ENCODE measurements at regions not wholly inside any gene's neighbourhood (a gene's known extent, or its start where the extent isn't known, plus 50 kb on each side); places are given as distances from the start of the nearest gene placed in this dataset.

- TF ChIP-seq, protein P1, sequence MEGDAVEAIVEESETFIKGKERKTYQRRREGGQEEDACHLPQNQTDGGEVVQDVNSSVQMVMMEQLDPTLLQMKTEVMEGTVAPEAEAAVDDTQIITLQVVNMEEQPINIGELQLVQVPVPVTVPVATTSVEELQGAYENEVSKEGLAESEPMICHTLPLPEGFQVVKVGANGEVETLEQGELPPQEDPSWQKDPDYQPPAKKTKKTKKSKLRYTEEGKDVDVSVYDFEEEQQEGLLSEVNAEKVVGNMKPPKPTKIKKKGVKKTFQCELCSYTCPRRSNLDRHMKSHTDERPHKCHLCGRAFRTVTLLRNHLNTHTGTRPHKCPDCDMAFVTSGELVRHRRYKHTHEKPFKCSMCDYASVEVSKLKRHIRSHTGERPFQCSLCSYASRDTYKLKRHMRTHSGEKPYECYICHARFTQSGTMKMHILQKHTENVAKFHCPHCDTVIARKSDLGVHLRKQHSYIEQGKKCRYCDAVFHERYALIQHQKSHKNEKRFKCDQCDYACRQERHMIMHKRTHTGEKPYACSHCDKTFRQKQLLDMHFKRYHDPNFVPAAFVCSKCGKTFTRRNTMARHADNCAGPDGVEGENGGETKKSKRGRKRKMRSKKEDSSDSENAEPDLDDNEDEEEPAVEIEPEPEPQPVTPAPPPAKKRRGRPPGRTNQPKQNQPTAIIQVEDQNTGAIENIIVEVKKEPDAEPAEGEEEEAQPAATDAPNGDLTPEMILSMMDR (IDR thresholded peaks at IDR 0.05), result no peak
- Histone ChIP-seq H3K9me3 (no peaks in the 10 kb centered on the region), H3K27ac (no peak overlapping the region), H3K27me3 (no peaks in the 10 kb centered on the region), H3K4me3 (no peak overlapping the region), H3K4me1 (no peaks in the 10 kb centered on the region), H3K36me3 (no peaks in the 10 kb centered on the region)
- peak; percentile 42 for DNase-seq (ENCODE audit: low spot score)
These were observed 351.7 kb downstream of the IRX2 start for GRCh38 chr5:2399804-2400203.

GRCh38 chr5:2399096-2399495 lies 352.4 kb downstream of the IRX2 start:
- Histone ChIP-seq H3K4me3 (no peak overlapping the region), H3K4me1 (no peaks in the 10 kb centered on the region), H3K36me3 (no peaks in the 10 kb centered on the region), H3K27me3 (no peaks in the 10 kb centered on the region), H3K9me3 (no peaks in the 10 kb centered on the region), H3K27ac (no peak overlapping the region)
- no peak for DNase-seq (ENCODE audit: low spot score)
- TF ChIP-seq, protein P1 (IDR thresholded peaks at IDR 0.05), result no peak

- TF ChIP-seq, protein P1 (IDR thresholded peaks at IDR 0.05), result no peak
- no peaks in the 10 kb centered on the region for H3K4me1 ChIP-seq
- DNase-seq (ENCODE audit: low spot score), result no peak
- H3K4me3 ChIP-seq, result no peak overlapping the region
- no peaks in the 10 kb centered on the region for H3K36me3 ChIP-seq
- no peaks in the 10 kb centered on the region for H3K9me3 ChIP-seq
- H3K27ac ChIP-seq, result no peak overlapping the region
- H3K27me3 ChIP-seq, result no peaks in the 10 kb centered on the region
These were observed 357.9 kb downstream of the IRX2 start for GRCh38 chr5:2393556-2393955.

GRCh38 chr5:2391566-2391965 lies 359.9 kb downstream of the IRX2 start:
- H3K4me3 ChIP-seq, result no peak overlapping the region
- TF ChIP-seq, protein P1 (IDR thresholded peaks at IDR 0.05), result no peak
- no peak for DNase-seq (ENCODE audit: low spot score)
- no peaks in the 10 kb centered on the region for H3K9me3 ChIP-seq
- H3K4me1 ChIP-seq, result no peaks in the 10 kb centered on the region
- H3K27ac ChIP-seq, result no peak overlapping the region
- H3K27me3 ChIP-seq, result no peaks in the 10 kb centered on the region
- H3K36me3 ChIP-seq, result no peaks in the 10 kb centered on the region

DNA sequence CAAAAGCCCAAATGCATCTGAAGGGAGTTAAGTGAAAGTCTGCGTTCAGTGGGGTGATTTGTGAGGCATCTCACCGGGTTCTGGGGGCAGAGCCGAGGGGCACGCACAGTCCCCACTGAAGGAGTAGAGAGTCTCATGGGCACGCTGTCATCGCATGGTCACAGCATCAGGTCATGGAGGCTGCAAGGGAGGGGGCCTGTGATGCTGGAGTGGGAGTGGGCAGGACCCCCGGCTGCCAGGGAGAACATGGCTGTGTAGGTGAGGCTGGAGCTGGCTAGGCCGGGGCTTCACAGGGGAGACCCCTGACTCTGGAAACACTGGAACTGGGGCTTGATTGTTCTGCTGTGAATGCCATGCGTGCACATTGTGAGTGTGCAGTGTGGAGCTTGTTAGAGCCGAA lies 360.5 kb downstream of the IRX2 start:
- Histone ChIP-seq H3K36me3 (no peaks in the 10 kb centered on the region), H3K4me1 (no peaks in the 10 kb centered on the region), H3K9me3 (no peaks in the 10 kb centered on the region), H3K4me3 (no peak overlapping the region), H3K27me3 (no peaks in the 10 kb centered on the region), H3K27ac (no peak overlapping the region)
- DNase-seq (ENCODE audit: low spot score), result no peak
- TF ChIP-seq, protein P1 (IDR thresholded peaks at IDR 0.05), result no peak

DNA sequence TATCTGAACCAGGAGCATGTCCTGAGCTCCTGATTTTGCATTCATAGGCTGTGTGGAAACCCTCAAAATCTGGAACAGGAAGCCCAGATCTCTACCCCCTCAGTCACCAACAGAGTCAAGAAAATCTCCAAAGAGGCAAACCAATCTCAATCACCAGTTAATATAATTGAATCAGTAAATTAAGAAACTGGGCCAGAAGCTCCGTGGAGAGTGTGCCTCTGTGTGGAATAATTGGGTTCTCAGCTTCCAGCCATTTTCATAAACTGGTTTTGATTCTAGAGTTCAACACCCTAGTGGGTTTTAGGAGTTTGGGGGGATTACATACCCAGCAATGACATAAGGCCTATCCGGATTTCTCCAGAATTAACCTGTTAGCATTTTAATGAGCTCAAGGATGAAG lies 362.9 kb downstream of the IRX2 start:
- TF ChIP-seq, protein P1 (IDR thresholded peaks at IDR 0.05), result no peak
- H3K4me3 ChIP-seq, result no peak overlapping the region
- H3K9me3 ChIP-seq, result no peaks in the 10 kb centered on the region
- H3K4me1 ChIP-seq, result no peaks in the 10 kb centered on the region
- H3K36me3 ChIP-seq, result no peaks in the 10 kb centered on the region
- no peak overlapping the region for H3K27ac ChIP-seq
- no peaks in the 10 kb centered on the region for H3K27me3 ChIP-seq
- DNase-seq (ENCODE audit: low spot score), result no peak
